GM18498 (cell line): ENCODE measurements at regions not wholly inside any gene's neighbourhood (a gene's known extent, or its start where the extent isn't known, plus 50 kb on each side); places are given as distances from the start of the nearest gene placed in this dataset.

Experiments used
- ATAC-seq: cut with Tn5 transposase; IDR thresholded peaks from one replicate; pipeline ENCODE4 v1.9.1; 2021; ENCODE audit warnings: mild to moderate bottlenecking, moderate library complexity; ENCODE audit not compliant: unreplicated experiment

GRCh38 chr2:221715523-221716247 lies 143.6 kb upstream of the EPHA4 start:
- no peak for ATAC-seq

GRCh38 chr2:221710744-221711143 lies 138.6 kb upstream of the EPHA4 start:
- no peak for ATAC-seq

DNA sequence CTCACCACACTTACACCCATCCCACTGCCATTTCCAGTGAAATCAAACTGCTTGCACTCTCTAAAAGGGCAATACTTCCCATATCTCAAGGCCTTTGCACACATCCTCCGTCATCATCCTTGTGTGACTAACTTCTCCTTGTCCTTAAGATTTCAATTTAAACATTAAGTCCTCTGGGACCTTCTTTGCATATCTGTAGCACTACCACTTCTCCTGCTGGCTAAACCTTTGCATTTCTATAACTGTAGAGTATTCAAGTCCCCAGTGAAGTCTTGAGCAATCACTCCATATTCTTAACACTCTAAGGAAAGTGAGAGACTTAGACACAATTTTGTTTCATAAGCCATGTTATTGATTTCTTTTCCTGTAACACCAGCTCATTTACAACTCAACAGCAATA lies 136.8 kb upstream of the EPHA4 start:
- ATAC-seq = no peak

DNA sequence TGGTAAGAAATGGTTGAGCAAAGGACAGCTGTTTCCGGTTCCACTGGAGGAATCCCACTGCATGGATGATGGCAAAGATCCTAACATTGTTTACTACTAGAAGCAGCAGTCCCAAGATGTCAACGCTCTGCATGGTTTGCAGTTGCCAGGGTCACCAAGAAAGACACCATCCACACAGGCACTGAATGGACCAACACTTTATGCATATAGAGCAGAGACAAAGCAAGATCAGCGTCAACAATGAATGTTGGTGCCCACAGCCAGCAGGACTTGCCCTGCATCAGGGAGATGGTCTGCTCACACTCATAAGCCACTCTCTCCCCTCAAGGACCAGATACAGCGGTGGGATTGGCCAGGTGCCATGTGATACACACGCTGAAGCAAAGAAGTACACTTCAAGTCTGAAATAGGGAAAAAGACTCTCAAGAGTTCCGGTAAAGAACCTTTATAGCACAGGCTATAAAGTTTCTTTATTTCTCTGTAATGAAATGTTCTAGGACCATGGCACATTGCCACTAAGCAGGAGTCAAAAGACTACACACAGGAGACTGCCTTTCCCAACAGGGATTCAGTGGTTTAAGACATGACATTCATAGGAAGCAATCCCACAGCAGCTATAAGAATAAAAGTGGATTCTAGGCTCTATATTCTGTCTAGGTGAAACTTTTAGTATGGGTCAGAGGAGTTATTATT lies 133.2 kb upstream of the EPHA4 start:
- no peak for ATAC-seq

DNA sequence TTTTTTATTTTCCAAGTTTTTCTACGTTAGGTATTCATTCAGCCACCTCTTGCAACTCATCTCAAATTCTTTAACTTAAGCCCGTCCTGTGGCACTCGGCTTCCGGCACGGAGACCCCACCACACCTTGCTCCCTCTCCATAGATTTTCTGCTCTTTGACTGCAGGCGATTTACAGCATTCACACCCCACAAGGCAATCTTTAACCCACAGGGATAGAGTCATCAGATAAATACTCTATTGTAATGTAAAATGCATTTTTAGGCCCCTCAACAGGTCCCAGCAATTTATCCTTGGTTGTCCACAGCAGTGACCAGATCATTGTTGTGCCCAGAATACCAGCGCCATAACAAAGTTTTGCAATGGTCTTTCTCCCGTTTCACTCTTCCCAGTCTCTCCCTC lies 132.3 kb upstream of the EPHA4 start:
- ATAC-seq = no peak

DNA sequence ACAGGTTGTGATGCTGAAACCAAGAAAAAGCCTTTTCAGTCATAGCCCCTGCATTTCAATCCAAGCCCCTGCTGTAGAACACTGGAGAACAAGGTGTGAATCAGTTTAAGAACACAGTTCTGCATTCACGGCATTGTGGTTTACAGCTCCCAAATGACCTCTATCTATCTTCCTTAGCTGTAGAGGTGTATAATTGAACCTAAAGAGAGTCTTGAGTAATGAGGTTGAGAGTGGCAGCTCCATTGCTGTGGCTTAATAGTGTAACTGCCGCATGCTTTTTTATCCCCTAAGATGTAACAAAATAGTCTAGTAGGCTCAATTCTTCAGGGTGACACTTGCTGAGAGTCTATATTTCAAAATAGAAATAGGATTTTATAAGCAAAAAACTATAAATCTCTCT lies 121.3 kb upstream of the EPHA4 start:
- no peak for ATAC-seq

DNA sequence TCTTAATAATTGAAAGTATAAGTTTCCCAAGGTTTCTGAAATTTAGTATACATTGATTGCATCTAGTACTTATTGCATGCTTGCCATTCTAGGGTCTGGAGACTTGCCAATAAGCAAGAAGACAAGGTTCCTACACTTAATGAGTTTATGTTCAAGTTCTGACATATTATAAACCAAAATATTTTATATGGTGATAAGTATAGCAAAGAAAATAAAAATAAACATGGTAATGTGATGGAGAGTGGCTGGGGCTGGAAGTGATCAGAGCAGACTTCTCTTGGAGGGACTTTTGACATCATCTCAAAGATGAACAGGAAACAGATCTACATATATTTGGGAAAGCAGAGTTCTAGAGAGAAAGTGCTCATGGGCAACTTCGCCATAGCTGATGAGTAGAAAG lies 119.5 kb upstream of the EPHA4 start:
- no peak for ATAC-seq

DNA sequence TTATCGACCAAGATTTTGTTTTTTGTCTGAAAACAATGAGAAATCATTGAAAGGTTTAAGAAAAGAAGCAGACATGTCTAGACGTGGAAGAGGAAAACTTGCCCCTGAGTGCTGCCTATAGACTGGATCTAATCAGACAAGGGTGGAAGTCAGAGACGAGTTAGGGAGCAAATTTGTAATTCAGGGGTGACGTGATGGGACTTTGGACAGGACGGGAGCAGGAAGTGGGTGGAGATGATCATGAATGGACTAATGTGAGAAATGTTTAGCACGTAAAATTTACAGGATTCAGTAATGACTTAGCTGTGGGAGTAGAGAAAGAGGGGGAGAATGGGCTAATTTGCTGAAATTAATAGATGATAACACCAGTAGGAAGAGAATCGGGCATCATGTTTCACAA lies 117.0 kb upstream of the EPHA4 start:
- no peak for ATAC-seq

DNA sequence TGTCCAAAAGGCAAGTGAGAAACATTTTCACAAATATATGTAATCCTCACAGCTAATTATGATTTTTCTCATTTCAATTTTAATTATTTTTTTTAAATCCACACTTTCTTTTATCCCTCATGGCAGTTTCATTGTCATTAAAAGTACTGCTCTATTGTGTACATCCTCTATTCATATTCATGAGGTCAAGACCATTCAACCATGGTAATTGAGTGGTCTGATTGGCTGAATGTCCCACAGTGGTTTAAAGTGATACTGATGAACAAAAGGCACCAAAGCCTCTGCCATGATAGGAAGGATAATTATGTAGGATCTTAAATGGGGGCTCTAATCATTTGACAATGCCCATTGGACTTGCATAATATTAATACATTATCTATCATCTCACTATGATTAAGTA lies 108.4 kb upstream of the EPHA4 start:
- ATAC-seq = no peak

DNA sequence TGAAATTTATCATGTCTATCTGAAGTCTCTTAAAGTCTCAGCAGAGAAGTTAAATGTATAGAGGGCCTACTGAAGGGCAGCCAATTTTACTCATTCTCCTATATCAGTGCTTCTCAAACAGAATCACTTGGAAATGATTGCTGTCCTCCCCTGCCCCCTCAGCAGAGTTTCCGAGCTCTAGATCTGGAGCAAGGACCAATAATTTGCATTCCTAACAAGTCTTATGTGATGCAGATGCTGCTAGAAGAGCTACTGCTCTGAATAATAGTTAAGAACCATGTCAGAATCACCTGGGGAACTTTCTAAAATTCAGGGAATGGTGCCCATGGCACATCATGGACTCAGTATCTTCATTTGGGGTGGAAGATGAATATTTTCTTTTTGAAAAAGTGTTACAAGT lies 105.6 kb upstream of the EPHA4 start:
- no peak for ATAC-seq

DNA sequence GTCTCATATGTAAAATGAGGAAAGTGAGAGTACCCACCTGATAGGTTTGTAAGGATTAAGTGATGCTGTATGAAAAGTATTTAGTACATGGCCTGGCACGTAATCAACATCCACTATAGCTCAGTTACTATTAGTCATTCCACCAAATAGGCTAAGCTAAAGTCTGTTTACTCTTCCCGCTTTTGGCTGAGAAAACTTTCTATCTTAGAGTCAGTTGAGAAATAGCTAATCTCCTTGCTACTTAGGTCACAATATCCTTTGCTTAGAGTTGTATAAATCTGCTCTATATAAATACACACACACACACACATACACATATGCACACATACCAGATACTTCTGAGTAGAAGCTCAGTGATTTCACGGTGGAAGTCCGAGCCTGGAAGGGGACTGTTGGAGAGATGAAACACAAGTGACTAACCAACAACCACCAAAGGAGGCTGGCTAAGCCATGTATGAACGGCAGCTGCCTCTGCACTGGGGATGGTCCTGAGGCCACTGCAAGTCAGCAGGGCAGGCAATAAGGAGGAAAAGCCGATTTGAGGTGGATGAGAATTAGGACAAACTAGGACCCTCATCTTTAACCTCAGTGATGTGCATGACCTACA lies 104.6 kb upstream of the EPHA4 start:
- no peak for ATAC-seq

DNA sequence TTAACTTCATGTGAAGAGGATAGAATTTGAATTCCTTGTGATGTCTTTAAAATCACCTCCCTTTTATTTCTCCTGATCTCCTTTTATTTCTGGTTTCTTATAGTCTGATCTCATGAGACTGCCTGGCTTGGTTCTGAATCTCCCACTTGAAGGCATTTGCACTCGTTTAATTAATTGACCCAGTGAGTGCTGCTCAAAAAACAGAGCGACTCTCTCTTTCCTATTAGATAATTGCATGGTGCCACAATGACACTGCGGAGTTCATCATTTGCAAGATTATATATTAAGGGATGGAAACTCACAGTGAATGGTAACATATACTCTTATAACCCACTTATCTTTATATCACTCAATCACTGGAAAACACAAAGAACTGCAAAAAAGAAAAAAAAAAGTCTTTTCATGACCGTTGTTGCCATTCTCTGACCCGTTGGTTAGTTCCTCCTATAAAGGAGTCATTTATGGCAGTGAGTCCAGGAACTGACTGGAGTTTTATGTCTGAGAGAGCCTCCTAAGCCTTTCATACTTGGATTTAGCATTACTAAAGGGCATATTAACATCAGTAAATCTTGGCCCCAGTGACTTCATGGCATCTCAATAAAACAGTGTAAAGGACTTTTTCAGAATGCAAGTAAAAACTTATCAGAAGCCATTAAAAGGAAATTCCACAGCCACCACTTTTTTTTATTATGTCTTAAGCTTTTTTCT lies 103.3 kb upstream of the EPHA4 start:
- ATAC-seq = no peak

- no peak for ATAC-seq
These were observed 102.3 kb upstream of the EPHA4 start for GRCh38 chr2:221674446-221674845.

DNA sequence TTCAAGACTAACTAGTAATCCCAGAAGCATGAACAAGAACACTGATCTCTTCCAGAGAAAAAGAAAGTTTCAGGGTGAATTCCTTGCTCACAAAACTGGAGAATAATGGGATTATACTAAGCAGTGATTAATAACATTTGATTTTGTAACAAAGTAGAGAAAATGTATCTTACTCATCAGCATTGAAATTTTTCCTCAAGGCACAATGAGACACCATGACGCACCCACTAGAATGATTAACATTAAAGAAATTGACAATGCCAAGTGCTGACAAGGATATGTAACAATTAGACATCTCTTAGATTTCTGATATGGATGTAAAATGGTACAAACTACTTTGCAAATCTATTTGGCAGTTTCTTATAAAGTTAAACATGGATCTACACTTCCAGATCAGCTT lies 101.1 kb upstream of the EPHA4 start:
- no peak for ATAC-seq

DNA sequence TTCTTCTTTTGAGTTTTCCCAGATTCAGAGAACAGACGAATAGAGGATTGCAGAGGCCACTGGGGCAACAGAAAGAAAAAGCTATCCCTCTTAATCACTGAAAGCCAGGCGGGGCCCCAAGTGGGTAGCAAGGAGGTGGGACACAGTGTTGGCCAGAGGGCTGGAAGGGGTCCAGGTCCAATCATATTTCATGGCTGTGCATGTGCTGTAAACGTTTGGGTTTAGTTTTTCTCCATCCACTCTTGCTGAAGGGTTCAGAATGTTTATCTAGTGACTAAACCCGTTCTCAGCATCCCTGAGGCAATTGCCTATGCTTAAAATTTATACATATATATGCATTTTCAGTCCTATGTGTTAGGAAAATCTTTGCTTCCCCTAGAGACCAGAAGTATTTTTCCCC lies 99.4 kb upstream of the EPHA4 start:
- ATAC-seq = no peak

GRCh38 chr2:221662689-221663391 lies 90.7 kb upstream of the EPHA4 start:
- no peak for ATAC-seq

DNA sequence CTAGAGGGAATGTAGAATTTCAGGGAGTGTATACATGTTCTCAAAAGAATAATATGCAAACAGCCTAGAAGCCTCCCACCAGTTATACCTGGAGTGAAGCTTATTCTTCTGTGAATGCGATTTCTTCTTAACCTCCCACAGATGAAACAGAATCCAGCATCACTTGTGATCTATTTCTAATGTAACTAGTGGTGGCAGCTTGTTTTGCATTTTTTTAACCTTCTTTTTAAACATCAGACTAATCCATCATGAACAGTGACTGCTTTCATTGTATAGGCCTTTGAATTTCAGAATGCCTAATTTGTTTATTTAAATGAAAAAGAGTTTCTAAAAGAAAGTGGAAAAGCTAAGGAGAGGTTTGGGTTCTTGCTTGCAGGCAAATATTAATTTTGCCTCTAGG lies 85.7 kb upstream of the EPHA4 start:
- ATAC-seq = no peak

- ATAC-seq = no peak
These were observed 83.2 kb upstream of the EPHA4 start for GRCh38 chr2:221655300-221655699.

GRCh38 chr2:221653182-221653581 lies 81.1 kb upstream of the EPHA4 start:
- no peak for ATAC-seq

DNA sequence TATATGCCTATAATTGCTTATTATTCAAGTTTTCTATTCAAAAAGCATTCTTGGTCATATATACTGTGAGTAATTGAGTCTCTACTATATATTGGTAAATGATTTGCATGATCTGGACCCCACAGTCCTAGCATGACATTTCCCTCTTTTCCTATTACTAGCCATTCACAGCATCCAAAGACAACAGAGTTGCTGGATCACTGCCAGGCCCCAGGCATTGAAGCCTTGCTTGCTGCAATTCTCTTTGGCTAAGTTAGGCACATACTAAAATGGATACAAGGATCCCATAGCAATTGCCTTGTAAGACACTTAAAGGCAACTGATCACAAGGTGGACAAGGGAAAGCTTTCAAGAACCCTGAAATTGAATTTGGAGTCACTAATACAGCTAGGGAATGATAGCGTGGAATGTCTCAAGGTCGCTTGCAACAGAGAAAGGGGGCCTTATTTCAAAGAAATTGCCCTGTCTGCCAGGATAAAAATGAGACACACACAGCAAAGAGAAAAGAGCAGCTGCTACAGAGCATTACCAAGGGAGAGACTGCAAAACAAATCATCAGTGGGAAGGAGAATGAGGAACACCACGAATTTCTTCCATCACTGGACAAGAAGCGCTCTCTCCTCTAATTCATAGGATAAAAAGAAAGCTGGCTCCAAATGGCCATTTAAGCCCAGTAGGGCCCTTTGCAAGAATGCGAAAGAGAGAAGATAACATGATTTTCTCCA lies 77.1 kb upstream of the EPHA4 start:
- ATAC-seq = no peak
